ENCODE measurements at regions not wholly inside any gene's neighbourhood (a gene's known extent, or its start where the extent isn't known, plus 50 kb on each side); places are given as distances from the start of the nearest gene placed in this dataset.
"Not testable (repeated sequence)": the region's sequence is repeated elsewhere in the genome, so short reads cannot be mapped to it uniquely, and the experiment has no call there.

DNA sequence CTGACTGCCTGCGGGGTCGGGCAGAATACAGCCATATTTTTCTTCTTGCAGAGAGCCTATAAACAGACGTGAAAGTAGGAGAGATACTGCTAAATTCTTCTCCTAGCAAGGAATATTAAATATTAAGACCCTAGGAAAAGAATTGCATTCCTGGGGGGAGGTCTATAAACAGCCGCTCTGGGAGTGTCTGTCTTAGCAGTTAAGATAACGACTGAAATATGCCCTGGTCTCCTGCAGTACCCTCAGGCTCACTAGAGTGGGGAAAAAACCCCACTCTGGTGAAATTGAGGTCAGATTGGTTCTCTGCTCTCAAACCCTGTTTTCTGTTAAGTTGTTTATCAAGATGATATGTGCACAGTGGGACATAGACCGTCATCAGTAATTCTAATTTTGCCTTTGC, 85.3 kb upstream of the IMPG1 start:
- not testable (repeated sequence) for ATAC-seq, H3K27me3 Mint-ChIP-seq, H3K4me3 Mint-ChIP-seq, H3K4me1 Mint-ChIP-seq, H3K27ac Mint-ChIP-seq, DNase-seq
- H3K9me3 Mint-ChIP-seq: peaks cover 16 to 30% of the 10 kb centered on the region in 2 donors

GRCh38 chr6:76135481-76135880, 63.0 kb upstream of the IMPG1 start:
- H3K9me3 Mint-ChIP-seq: peaks cover 3 to 5% of the 10 kb centered on the region in 2 donors
- DNase-seq (no peak), ATAC-seq (no peak)
- no peaks in the 10 kb centered on the region for H3K27me3 Mint-ChIP-seq
- no peak overlapping the region for H3K27ac Mint-ChIP-seq
- no peak overlapping the region for H3K4me3 Mint-ChIP-seq
- H3K4me1 Mint-ChIP-seq: no peaks in the 10 kb centered on the region

DNA sequence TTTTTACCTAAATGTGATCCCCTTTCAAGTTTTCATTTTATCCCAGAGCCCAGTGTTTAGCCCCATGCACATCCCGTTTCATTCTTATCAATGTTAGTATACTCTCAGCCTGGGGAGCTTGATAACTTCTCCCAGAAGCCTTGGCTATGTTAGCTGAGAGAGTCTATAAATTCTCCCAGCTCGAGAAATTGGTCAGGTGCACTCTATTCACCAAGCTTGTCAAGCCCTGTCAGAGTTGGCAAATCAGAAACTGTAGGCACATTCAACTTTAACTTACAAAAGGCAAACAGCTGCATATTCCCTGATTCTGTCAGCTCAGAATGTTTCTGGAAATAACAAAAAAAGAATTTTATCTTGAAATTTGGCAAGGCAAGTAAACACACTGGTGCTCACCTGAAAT, 62.2 kb upstream of the IMPG1 start:
- H3K4me1 Mint-ChIP-seq: no peaks in the 10 kb centered on the region
- H3K4me3 Mint-ChIP-seq: no peak overlapping the region
- no peaks in the 10 kb centered on the region for H3K27me3 Mint-ChIP-seq
- H3K9me3 Mint-ChIP-seq: peaks cover 0 to 5% of the 10 kb centered on the region in 2 donors
- DNase-seq (no peak), ATAC-seq (no peak)
- H3K27ac Mint-ChIP-seq: no peak overlapping the region

DNA sequence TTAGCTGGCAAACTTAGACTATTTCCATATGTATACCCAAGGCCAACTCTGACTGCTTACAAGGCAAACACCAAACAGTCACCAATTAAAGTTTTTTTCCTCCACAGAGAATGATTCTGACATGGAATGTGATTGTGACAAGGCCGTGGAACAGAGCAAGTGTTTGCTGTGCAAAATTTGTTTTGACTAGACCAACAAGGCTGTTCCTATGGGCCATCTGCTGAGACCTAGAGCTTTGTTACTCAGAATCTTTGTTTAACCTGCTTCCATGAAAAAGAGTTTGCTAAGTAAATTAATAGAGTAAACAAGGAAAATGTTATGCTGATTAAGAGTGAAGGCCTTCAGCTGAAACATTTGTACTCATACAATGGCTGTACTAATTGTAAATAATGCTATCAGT, 51.6 kb upstream of the IMPG1 start:
- H3K27ac Mint-ChIP-seq: no peak overlapping the region
- H3K27me3 Mint-ChIP-seq: no peaks in the 10 kb centered on the region
- no peak overlapping the region for H3K4me3 Mint-ChIP-seq
- H3K9me3 Mint-ChIP-seq: peaks cover 0 to 9% of the 10 kb centered on the region in 2 donors
- no peak for ATAC-seq
- no peaks in the 10 kb centered on the region for H3K4me1 Mint-ChIP-seq
- DNase-seq: no peak

Measured in stimulated activated naive CD8-positive, alpha-beta T cell treated with anti-CD3 and anti-CD28 coated beads, Interleukin-15, amount 100 ng/mL, for 72 hours (primary cell).